ENCODE measurements at regions not wholly inside any gene's neighbourhood (a gene's known extent, or its start where the extent isn't known, plus 50 kb on each side); places are given as distances from the start of the nearest gene placed in this dataset.
A peak's percentile ranks its signal among the peaks of the same experiment; 100 is the strongest.
"Not testable (repeated sequence)": the region's sequence is repeated elsewhere in the genome, so short reads cannot be mapped to it uniquely, and the experiment has no call there.

- not testable (repeated sequence) for DNase-seq
These were observed 112.4 kb downstream of the NPY start for GRCh38 chr7:24396387-24396786.

DNA sequence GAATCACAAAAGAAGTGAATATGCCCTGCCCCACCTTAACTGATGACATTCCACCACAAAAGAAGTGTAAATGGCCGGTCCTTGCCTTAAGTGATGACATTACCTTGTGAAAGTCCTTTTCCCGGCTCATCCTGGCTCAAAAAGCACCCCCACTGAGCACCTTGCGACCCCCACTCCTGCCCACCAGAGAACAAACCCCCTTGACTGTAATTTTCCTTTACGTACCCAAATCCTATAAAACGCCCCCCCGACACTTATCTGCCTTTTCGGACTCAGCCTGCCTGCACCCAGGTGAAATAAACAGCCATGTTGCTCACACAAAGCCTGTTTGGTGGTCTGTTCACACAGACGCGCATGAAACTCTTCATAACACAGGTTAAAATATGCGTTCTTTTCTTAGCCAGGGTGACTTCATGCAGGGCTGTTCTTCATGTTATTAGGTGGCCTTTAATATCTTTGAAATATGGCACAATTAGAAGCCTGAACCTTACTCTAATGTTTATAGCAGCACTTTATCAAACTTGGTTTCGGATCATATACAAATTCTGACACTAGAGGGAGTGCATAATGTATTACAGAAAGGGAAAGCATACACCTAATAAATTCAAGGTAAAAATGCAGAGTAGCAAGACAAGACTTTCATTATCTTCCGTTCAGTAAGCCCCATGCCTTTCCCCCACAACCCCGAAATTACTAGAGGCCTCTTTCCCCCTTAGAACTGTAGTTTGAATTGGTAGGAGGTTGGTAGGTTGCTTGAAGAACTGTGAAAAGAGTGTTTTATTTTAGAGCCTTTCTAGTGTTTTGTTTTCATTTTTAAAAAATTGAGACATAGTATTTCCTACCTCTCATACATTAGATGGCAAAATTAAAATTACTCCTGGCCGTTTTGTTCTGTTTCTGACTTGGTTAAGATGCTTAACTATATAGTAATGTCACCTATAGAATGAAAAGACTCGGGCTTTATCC lies 117.9 kb downstream of the NPY start:
- DNase-seq: peak; percentile 33

DNA sequence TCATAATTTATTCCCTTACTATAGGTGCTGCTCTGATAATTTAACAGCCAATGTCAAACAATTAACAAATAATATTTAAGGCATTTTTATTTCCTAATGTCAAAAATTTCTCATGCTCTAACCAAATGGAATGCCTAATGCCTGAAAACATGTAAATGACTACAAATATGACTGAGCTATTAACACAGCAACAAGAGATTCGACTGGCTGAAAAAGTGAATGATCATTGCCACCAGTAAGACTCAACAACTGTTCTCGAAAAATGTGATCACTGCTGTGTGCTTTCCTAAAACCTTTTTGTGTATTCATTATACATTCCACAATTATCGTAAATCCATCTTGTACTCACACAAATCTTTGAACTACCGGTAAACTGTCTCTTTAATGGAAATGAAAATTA lies 118.7 kb downstream of the NPY start:
- no peak for DNase-seq

DNA sequence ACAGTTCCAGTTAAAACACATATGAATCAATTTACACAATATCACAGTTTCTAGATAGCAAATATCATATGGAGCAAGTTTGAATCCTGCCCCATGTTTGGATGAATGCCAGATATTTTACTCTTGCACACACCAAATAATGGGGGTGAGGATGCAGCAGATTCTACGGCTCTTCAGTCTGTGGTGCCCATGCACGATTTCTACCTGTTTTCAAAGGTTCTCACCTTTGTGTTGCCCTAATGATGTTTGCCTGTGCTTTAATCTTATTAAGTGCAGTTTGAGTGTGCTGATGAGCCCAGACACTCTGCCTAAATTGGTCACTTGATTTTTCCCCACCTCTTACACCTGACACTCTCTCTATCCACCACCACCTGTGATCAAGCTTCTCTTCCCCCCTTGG lies 119.6 kb downstream of the NPY start:
- no peak for DNase-seq

DNA sequence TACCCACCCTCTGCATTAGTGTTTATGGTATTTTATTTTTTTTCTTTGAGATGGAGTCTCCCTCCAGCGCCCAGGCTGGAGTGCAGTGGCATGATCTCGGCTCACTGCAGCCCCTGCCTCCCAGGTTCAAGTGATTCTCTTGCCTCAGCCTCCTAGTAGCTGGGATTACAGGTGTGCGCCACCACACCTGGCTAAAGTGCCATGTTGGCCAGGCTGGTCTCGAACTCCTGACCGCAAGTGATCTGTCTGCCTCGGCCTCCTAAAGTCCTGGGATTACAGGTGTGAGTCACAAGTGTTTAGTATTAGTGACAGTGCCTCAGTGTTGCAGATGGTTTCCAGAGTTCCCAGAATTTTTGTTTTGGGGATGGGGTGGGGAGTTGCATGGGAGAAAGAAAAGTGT lies 120.3 kb downstream of the NPY start:
- no peak for DNase-seq

DNA sequence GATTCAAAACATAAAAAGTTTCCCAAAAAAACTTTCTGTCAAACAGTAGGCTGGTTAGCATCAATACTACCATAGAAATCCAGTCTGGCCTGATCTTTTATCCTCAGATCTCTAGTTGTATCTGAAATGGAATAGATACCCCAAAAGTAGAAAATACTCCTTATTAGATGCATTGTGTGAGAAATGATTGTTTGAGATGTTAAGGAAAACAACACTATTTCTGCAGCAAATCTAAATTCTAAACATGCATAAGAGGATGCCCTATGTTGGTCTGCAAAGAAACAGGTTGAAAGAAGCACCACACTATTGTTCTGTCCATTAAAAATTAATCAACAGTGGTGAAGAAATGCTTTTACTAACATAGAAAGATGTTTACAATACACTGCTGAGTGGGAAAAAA lies 121.0 kb downstream of the NPY start:
- DNase-seq: no peak

GRCh38 chr7:24406053-24406788 lies 122.2 kb downstream of the NPY start:
- no peak for DNase-seq

DNA sequence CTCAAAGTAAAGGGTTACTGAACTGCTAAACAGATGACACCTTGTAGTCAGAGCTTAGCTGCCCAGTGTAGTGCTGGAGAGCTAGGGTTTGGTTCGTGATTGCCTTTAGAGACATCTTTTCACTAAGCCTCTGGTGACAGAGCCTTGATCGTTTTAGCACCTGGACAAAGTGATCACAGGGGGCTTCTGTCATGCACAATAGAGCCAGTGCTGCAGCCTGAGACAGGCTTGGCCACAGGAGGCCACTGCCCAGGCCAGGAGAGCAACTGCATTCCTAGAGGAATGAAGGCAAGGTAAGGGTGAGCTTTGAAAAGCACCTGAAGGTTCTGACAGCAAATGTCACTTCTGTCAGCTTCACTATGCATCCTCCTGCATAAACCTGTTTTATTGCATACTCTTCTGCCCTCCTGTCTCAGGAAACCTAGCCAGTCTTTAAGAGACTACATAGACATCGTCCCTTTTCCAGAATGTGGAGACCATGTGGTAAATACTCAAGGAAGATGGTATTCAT lies 122.9 kb downstream of the NPY start:
- no peak for DNase-seq

- DNase-seq: no peak
These were observed 124.0 kb downstream of the NPY start for GRCh38 chr7:24407965-24408364.

DNA sequence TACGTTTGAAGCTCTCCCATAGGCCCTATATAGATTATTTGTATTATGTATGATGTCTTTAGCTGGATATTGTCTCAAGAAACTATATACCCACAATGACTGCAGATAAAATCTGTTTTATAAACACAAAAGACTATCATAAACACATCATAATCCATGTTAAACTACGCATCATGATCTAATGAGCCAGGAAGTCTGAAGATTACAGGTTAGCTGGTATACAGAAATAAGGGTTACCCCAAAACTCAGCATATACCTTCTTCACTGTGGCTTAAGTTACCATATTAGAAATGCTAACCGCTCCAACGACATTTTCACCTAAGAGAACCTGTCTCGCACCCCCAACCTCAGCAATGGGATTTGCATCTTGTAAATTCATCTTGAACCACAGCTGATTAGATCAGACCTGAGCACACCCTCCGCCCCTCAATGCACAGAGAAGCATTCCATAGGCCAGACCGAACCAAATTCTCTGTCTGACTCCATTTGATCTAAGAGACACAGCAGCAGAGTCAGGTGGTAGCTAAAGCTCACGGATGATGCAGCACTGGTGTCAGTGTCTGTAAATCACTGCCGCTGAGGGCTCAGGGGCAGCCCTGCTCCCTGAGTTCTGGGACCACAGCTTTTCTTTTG lies 124.9 kb downstream of the NPY start:
- no peak for DNase-seq

- no peak for DNase-seq
These were observed 125.5 kb downstream of the NPY start for GRCh38 chr7:24409431-24410024.

DNA sequence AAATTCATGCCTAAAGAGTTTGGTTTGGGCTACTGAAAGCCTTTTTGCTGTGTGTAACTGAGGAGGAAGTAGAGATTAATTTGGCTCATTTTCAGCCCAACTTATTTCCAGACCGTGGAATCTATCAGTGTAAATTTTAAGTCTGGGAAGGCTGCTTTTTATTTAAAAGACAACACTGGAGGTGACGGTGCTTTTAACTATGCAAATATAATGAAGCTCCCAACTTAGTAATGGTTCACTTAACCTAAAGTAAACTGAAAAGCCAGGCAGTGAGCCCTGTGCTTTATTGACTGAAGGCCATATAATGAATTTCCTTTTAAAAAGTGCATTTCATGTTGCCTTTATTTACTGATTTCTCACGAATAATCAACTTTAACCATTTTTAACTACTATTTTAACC lies 127.2 kb downstream of the NPY start:
- DNase-seq: no peak

DNA sequence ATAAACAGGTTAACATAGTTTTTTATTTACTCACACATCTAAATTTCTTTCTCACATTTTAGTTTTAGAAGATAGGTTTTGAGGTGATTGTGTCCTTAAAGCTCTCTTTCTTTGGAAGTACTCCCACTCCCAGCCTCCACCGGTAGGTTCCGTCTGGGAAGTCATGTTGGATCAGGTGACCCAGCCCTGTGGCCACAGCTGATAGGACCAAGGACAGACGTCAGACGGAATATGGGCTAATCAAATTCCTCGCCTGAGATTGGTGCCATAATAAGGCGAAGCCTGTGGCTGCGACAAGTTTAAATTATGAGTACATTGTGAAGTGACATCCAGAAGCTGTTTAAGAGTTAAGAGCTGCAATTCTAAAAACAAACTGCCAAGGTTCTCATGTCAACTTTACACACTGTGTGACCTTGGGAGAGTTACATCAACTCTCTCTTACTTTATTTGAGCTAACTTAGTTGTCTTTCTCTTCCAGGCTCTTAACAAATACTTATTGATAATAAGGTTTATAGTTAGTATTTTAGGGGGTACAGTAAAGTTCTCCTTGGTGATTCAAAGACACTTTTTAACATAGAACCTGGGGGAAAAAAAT lies 133.6 kb downstream of the NPY start:
- no peak for DNase-seq

DNA sequence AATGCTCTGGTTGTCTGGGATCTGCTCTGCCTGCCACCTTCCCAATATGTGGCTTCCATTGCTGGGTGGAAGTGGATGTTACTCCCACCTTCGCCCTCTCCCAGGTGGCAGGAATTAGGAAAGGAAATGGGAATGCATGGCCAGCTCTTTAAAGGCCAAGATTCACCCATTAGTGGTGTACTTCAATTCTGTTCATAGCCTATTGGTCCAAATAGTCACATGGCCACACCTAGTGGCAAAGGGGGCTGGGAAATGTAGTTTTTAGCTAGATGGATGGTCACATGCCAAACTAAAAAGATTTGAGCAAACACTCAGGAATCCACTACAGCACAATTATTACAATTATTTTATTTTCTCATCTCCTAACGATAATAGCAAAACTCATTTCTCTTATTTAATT lies 135.1 kb downstream of the NPY start:
- DNase-seq: peak; percentile 24

DNA sequence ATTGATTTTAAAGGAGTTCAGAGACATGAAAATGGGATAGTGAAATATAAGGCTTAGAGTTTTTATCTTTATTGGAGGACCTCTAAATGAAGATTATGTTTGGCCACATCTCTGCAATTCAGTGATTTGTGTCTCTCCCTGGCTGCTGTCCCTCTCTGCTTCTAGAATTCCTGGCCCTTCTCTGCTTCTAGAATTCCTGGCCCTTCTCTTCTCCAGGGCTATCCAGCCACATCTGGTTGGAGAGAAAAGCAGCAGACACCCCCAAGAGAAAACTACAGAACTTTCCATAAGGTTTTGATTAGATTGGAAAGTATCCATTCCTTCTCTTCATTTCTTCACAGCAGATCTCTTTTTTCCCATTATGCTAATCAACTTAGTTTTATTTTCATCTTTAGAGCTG lies 135.5 kb downstream of the NPY start:
- no peak for DNase-seq

DNA sequence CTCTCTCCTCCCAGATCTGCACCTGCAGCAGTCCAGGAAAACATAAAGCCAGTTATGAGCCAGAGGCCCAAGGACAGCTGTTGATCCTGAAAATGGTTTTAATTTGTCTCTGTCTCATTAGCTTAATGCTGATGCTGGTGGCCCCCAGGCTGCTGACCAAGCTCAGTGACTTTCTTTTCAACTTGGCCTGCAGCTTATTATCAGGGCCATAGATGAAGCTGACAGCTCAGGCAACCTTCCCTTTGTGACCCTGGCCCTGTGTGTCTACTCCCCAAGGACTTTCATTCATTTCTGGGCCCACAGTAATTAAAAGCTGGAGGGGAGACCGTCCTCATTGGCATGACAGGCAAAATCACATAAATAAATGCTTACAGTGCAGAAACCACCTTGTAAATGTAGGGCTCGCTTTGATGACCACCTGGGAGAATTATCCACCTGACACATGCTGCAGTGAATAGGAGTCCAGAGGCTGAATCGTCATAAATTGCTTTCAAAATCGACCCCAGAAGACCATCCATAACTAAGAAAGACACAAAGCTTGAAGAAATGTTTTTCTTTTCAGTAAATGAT lies 138.5 kb downstream of the NPY start:
- DNase-seq: no peak

- DNase-seq: no peak
These were observed 141.7 kb downstream of the NPY start for GRCh38 chr7:24425664-24426063.

DNA sequence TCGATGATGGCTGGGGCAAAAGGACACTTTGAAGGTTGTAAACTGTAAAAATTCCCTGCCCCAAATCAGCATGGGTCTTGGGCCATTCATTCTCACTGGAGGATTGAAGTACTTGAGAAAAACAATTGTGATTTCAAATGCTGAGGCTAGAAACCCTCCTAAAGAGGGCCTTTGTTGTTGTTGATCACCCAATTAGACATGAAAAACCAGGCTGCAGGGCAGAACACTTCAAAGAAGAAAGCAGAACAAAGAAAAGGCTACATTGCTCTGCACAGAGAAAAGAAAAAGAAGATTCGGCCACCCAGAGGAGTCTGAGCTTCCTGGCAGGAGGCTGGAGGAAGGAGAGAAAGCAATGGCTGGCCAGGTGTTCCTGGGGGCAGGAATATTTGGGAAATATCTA lies 143.1 kb downstream of the NPY start:
- DNase-seq: no peak

- no peak for DNase-seq
These were observed 144.6 kb upstream of the PALS2 start for GRCh38 chr7:24428676-24429075.

DNA sequence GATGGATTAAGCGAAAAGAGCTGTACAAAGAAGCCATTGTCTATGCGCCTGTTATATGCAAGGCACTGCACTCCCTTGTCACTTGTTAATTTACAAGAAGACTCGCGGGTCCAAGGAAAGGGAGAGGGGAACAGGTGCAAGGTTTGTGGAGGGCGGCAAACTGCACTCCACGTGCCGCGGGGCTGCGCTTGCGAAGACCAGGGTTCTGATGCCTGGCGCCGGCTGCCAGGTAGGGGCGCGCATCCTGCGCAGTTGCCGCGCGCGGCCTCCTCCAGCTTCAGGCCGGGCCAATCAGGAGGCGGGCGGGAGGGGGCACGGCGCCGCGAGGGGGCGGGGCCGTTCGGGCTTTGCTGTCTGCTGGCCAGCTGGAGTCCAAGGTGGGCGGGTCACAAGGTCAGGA lies 140.6 kb upstream of the PALS2 start:
- no peak for DNase-seq

DNA sequence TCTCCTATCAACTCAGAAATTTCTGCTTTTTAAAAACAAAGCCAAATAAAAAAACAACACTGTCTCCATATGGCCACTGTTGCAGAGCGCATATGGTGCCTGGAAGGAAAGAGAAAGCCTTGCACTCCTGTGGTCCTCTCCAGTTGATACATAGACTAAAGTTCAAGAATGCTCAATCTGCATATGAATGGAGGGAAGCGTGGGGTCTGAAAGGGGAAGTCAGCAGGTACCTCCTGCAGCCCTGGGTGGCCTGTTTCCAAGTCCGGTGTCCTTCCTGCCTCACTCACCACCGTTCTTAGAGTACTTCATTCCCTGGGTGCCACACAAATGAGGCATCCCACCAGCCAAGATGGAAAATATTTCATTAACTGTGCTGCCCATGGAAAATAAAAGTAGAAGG lies 138.3 kb upstream of the PALS2 start:
- no peak for DNase-seq

Data from activated CD4-positive, alpha-beta T cell treated with anti-CD3 and anti-CD28 coated beads, Interleukin-10, Interleukin-2, amounts not matched to agents 100 ng/mL and 50 ng/mL, durations not matched to agents 16 hours and 8 hours (primary cell).